ENCODE measurements at regions not wholly inside any gene's neighbourhood (a gene's known extent, or its start where the extent isn't known, plus 50 kb on each side); places are given as distances from the start of the nearest gene placed in this dataset.

- CTCF ChIA-PET, result no interaction called here
- POLR2A ChIA-PET, result no interaction called here
- DNase-seq, result no peak
- Mint-ChIP-seq H3K27me3 (no peaks in the 10 kb centered on the region), H3K27ac (no peak overlapping the region), H3K4me3 (no peak overlapping the region), H3K4me1 (ENCODE audit: low read depth) (no peaks in the 10 kb centered on the region), H3K36me3 (no peaks in the 10 kb centered on the region), H3K9me3 (no peaks in the 10 kb centered on the region)
- intact Hi-C loops (cut with micrococcal nuclease), result no loop called here
Observed at GRCh38 chr10:130423455-130424305, 287.5 kb downstream of the GLRX3 start.

DNA sequence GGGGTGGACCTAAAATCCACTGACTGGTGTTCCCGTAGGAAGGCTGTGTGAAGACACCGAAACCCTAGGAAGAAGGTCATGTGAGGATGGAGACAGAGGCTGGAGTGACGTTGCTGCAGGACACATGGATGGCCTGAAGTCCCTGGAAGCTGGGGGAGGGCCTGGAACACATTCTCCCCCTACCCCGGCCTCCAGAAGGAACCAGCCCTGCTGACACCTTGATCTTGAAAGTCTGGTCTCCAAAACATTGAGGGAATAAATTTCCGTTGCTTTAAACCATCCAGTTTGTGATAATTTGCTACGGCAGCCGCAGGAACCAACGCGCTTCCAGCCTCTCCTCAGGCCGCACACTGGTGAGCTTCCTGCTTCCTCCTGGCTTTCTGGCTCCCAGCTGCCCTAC lies 288.2 kb downstream of the GLRX3 start:
- Mint-ChIP-seq H3K36me3 (no peaks in the 10 kb centered on the region), H3K9me3 (no peaks in the 10 kb centered on the region), H3K27ac (no peak overlapping the region), H3K27me3 (no peaks in the 10 kb centered on the region), H3K4me1 (ENCODE audit: low read depth) (no peaks in the 10 kb centered on the region), H3K4me3 (no peak overlapping the region)
- DNase-seq, result no peak
- ChIA-PET CTCF (no interaction called here), POLR2A (no interaction called here)
- intact Hi-C loops (cut with micrococcal nuclease), result no loop called here

GRCh38 chr10:130425169-130425568 lies 289.0 kb downstream of the GLRX3 start:
- POLR2A ChIA-PET, result no interaction called here
- H3K27me3 Mint-ChIP-seq, result no peaks in the 10 kb centered on the region
- CTCF ChIA-PET, result no interaction called here

GRCh38 chr10:130425881-130426435 lies 289.8 kb downstream of the GLRX3 start:
- no peaks in the 10 kb centered on the region for H3K4me1 Mint-ChIP-seq (ENCODE audit: low read depth)
- no peaks in the 10 kb centered on the region for H3K9me3 Mint-ChIP-seq
- ChIA-PET POLR2A (no interaction called here), CTCF (no interaction called here)
- no peak for DNase-seq
- H3K4me3 Mint-ChIP-seq, result no peak overlapping the region
- no peak overlapping the region for H3K27ac Mint-ChIP-seq
- no peaks in the 10 kb centered on the region for H3K27me3 Mint-ChIP-seq
- intact Hi-C loops (cut with micrococcal nuclease), result no loop called here
- H3K36me3 Mint-ChIP-seq, result no peaks in the 10 kb centered on the region

More at GRCh38 chr10:130425169-130425568, 289.0 kb downstream of the GLRX3 start:
- no peak for DNase-seq
- intact Hi-C loops (cut with micrococcal nuclease), result no loop called here
- Mint-ChIP-seq H3K36me3 (no peaks in the 10 kb centered on the region), H3K4me3 (no peak overlapping the region), H3K9me3 (no peaks in the 10 kb centered on the region), H3K4me1 (ENCODE audit: low read depth) (no peaks in the 10 kb centered on the region), H3K27ac (no peak overlapping the region)

DNA sequence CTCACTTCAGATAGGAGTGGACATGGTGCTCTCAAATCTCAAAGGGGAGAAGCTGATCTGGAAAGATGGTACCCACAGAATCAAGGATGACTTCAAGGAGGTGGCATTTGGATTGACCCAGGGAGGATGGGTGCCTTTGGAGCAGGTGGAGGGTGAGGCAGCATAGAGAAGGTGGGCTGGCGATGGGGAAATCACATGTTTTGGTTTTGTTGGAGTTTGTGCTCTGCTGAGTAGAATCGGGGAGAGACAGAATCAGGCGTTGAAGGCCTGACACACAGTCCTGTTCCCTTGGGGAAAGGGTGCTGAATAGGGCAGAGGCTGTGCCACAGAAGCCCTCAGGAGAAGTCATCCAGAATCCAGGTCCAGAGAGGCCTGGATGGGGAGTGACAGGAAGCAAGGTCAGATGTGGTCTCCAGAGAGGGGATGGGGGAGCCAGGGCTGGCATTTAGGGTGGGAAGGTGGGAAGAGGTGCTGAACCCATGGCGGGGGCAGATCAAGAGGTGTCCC lies 291.1 kb downstream of the GLRX3 start:
- POLR2A ChIA-PET, result no interaction called here
- H3K36me3 Mint-ChIP-seq, result no peaks in the 10 kb centered on the region

DNA sequence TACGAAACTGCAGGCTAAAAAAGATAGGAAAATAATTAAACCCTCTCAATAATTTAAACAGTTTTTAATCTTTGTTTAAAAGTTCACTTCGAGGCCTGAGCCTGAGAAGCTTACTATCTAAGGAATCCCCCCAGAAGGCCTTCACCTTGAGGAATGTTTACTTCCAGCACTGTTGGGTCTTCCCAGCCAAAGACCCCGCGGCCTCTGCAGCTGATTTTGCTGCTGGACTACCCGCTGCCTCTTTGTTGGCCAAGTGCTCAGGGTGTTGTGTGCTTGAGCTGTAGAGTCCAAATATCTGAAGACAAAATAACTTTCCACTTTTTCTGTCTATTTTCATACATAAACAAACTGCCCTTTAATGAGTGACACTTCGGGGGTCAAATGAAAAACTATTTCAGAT lies 292.7 kb downstream of the GLRX3 start:
- Mint-ChIP-seq H3K27ac (no peak overlapping the region), H3K9me3 (no peaks in the 10 kb centered on the region), H3K27me3 (no peaks in the 10 kb centered on the region), H3K4me1 (ENCODE audit: low read depth) (no peaks in the 10 kb centered on the region), H3K4me3 (no peak overlapping the region), H3K36me3 (no peaks in the 10 kb centered on the region)
- ChIA-PET POLR2A (no interaction called here), CTCF (no interaction called here)
- DNase-seq, result no peak
- intact Hi-C loops (cut with micrococcal nuclease), result no loop called here

More for the DNA sequence above, 291.1 kb downstream of the GLRX3 start:
- intact Hi-C loops (cut with micrococcal nuclease), result no loop called here
- H3K4me1 Mint-ChIP-seq (ENCODE audit: low read depth), result no peaks in the 10 kb centered on the region
- CTCF ChIA-PET, result no interaction called here
- no peaks in the 10 kb centered on the region for H3K9me3 Mint-ChIP-seq
- no peak overlapping the region for H3K27ac Mint-ChIP-seq
- no peak overlapping the region for H3K4me3 Mint-ChIP-seq
- H3K27me3 Mint-ChIP-seq, result no peaks in the 10 kb centered on the region
- DNase-seq, result no peak

GRCh38 chr10:130429809-130430208 lies 293.6 kb downstream of the GLRX3 start:
- no peaks in the 10 kb centered on the region for H3K4me1 Mint-ChIP-seq (ENCODE audit: low read depth)
- no peaks in the 10 kb centered on the region for H3K36me3 Mint-ChIP-seq
- CTCF ChIA-PET, result no interaction called here

GRCh38 chr10:130430291-130430690 lies 294.1 kb downstream of the GLRX3 start:
- ChIA-PET CTCF (interaction anchor here (0.6 kb wide), 1 partner anchor 22 kb away, joined by 3 read pairs; no protein-coding TSS in a partner anchor), POLR2A (no interaction called here)

More at GRCh38 chr10:130429809-130430208, 293.6 kb downstream of the GLRX3 start:
- POLR2A ChIA-PET, result no interaction called here
- no peaks in the 10 kb centered on the region for H3K27me3 Mint-ChIP-seq
- DNase-seq, result no peak
- H3K27ac Mint-ChIP-seq, result no peak overlapping the region
- no peak overlapping the region for H3K4me3 Mint-ChIP-seq
- no peaks in the 10 kb centered on the region for H3K9me3 Mint-ChIP-seq
- intact Hi-C loops (cut with micrococcal nuclease), result no loop called here

GRCh38 chr10:130430852-130431704 lies 294.9 kb downstream of the GLRX3 start:
- ChIA-PET POLR2A (no interaction called here), CTCF (interaction anchor here (0.6 kb wide), 1 partner anchor 21 kb away, joined by 3 read pairs; no protein-coding TSS in a partner anchor)
- Mint-ChIP-seq H3K4me3 (no peak overlapping the region), H3K36me3 (no peaks in the 10 kb centered on the region), H3K27ac (no peak overlapping the region), H3K27me3 (no peaks in the 10 kb centered on the region), H3K9me3 (no peaks in the 10 kb centered on the region), H3K4me1 (ENCODE audit: low read depth) (no peaks in the 10 kb centered on the region)
- no peak for DNase-seq
- intact Hi-C loops (cut with micrococcal nuclease), result no loop called here

More at GRCh38 chr10:130430291-130430690, 294.1 kb downstream of the GLRX3 start:
- intact Hi-C loops (cut with micrococcal nuclease), result no loop called here
- Mint-ChIP-seq H3K27me3 (no peaks in the 10 kb centered on the region), H3K9me3 (no peaks in the 10 kb centered on the region), H3K4me3 (no peak overlapping the region), H3K4me1 (ENCODE audit: low read depth) (no peaks in the 10 kb centered on the region), H3K36me3 (no peaks in the 10 kb centered on the region), H3K27ac (no peak overlapping the region)
- no peak for DNase-seq

DNA sequence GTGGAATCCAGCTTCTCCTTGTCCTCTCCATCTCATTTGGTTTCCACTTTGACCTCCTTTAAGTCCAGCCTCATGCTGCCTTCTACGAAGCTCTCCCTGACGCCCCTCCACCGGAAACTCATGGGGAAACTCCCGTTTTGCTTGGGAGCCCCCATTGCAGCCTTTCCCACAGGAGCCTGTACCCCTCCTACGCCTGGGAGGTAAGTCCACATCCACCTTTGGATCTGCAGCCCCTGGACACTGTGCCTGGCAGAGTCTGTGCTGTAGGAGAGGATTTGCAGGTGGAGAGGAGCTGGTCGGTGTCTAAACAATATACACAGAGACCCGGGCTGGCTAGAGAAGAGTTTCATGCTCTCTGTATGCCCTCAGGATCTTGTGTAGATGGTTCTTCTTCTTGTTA lies 296.1 kb downstream of the GLRX3 start:
- Mint-ChIP-seq H3K4me3 (no peak overlapping the region), H3K9me3 (no peaks in the 10 kb centered on the region), H3K27me3 (no peaks in the 10 kb centered on the region), H3K27ac (no peak overlapping the region), H3K4me1 (ENCODE audit: low read depth) (no peaks in the 10 kb centered on the region), H3K36me3 (no peaks in the 10 kb centered on the region)
- POLR2A ChIA-PET, result no interaction called here
- intact Hi-C loops (cut with micrococcal nuclease), result no loop called here
- DNase-seq, result no peak
- CTCF ChIA-PET, result no interaction called here

DNA sequence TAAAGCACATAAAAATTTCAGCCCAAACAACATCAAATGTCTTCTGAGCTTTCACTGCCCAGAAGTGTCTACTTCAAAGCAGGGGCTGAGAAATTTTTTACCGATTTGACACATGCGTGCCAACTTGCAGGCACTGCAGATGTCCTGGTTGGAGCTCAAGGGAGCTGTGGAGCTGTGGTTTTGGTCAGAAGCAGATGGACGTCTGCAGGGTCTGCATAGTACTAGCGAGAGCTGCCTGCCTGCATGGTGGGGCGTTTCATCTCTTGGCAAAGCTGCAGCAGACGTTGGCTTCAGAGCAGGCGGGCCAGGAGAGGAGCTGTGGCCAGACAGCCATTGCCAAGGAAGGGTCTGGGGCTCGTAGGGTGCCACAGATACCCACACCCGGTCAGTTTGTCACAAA lies 296.7 kb downstream of the GLRX3 start:
- DNase-seq, result no peak
- Mint-ChIP-seq H3K36me3 (no peaks in the 10 kb centered on the region), H3K27ac (no peak overlapping the region), H3K9me3 (no peaks in the 10 kb centered on the region), H3K4me1 (ENCODE audit: low read depth) (no peaks in the 10 kb centered on the region), H3K27me3 (no peaks in the 10 kb centered on the region), H3K4me3 (no peak overlapping the region)
- intact Hi-C loops (cut with micrococcal nuclease), result no loop called here
- ChIA-PET CTCF (no interaction called here), POLR2A (no interaction called here)
